ENCODE measurements at regions not wholly inside any gene's neighbourhood (a gene's known extent, or its start where the extent isn't known, plus 50 kb on each side); places are given as distances from the start of the nearest gene placed in this dataset.

DNA sequence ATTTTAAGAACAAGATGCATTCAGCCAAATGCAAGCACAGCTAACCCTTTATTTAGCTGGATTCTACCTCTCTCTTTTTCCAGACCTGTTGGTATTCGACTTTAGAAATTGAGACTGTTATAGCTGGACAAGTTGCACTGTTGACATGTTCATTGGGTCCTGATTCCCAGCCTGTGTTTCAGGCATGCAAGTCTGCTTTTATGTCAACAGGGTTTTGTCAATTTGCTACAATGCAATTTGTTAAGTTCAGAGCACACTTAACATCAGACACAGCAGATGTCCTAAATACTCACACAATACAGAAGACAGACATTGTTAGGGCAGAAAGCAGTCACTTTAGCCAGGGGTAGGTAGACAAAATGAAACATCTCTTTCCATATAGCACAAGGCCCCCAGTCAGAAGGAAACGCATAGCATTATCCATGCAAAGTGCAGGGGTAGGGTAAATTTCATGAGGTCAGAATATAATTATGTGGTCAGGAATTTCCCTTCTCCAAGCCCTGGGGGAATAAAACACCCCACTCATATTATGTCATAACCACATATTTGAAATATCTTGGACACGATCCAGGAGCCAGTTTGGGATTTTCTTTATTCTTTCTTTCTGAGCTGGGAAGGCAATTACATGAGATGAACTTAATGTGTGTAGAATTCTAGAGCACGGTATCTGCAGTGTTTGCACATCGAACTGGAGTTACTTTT, 504.1 kb downstream of the NTRK3 start:
- H3K36me3 ChIP-seq: no peaks in the 10 kb centered on the region
- no peaks in the 10 kb centered on the region for H3K9me3 ChIP-seq
- no peak overlapping the region for H3K27ac ChIP-seq
- no peak overlapping the region for H3K4me3 ChIP-seq
- peaks cover 0 to 18% (median 7%) of the 10 kb centered on the region in 3 donors for H3K4me1 ChIP-seq
- ATAC-seq: peak; percentile 62
- TF ChIP-seq POLR2A (IDR thresholded peaks at IDR 0.05): no peak
- TF ChIP-seq EP300 (IDR thresholded peaks at IDR 0.05): no peak
- TF ChIP-seq, protein P1, sequence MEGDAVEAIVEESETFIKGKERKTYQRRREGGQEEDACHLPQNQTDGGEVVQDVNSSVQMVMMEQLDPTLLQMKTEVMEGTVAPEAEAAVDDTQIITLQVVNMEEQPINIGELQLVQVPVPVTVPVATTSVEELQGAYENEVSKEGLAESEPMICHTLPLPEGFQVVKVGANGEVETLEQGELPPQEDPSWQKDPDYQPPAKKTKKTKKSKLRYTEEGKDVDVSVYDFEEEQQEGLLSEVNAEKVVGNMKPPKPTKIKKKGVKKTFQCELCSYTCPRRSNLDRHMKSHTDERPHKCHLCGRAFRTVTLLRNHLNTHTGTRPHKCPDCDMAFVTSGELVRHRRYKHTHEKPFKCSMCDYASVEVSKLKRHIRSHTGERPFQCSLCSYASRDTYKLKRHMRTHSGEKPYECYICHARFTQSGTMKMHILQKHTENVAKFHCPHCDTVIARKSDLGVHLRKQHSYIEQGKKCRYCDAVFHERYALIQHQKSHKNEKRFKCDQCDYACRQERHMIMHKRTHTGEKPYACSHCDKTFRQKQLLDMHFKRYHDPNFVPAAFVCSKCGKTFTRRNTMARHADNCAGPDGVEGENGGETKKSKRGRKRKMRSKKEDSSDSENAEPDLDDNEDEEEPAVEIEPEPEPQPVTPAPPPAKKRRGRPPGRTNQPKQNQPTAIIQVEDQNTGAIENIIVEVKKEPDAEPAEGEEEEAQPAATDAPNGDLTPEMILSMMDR (IDR thresholded peaks at IDR 0.05): no peak
- no peak for TF ChIP-seq POLR2AphosphoS5 (IDR thresholded peaks at IDR 0.05)
- no peaks in the 10 kb centered on the region for H3K27me3 ChIP-seq
- WGBS, 2 donors (ENCODE audit: low coverage in 1 of 2): 22 to 39% methylated on average over 4 to 5 of the region's 5 CpGs

DNA sequence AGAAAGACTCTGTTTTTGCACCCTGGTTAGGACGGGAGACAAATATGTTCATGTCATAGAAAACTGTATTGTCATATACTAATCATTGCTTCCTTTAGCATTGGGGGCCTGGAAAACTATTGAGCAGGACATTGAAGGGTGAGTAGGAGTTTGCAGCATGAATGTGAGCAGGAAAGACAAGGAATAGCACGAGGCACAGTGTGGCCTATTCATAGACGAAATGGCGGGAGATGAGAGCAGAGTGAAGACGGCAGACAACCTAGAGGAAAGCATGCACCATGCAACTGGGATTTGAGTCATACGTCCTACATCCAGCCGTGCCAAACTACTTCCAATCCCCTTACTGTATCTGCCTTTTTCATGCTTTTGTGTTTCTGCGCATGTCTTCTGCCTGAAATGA, 508.1 kb downstream of the NTRK3 start:
- ATAC-seq: no peak
- Histone ChIP-seq H3K9me3 (no peaks in the 10 kb centered on the region), H3K27ac (no peak overlapping the region), H3K4me3 (no peak overlapping the region), H3K36me3 (no peaks in the 10 kb centered on the region), H3K4me1 (peaks cover 0 to 18% (median 7%) of the 10 kb centered on the region in 3 donors), H3K27me3 (no peaks in the 10 kb centered on the region)
- TF ChIP-seq POLR2A (IDR thresholded peaks at IDR 0.05): no peak
- TF ChIP-seq POLR2AphosphoS5 (IDR thresholded peaks at IDR 0.05): no peak
- TF ChIP-seq EP300 (IDR thresholded peaks at IDR 0.05): no peak
- TF ChIP-seq, protein P1 (IDR thresholded peaks at IDR 0.05): no peak
- WGBS, 2 donors (ENCODE audit: low coverage in 1 of 2): 94% methylated on average over 8 of the region's 8 CpGs

DNA sequence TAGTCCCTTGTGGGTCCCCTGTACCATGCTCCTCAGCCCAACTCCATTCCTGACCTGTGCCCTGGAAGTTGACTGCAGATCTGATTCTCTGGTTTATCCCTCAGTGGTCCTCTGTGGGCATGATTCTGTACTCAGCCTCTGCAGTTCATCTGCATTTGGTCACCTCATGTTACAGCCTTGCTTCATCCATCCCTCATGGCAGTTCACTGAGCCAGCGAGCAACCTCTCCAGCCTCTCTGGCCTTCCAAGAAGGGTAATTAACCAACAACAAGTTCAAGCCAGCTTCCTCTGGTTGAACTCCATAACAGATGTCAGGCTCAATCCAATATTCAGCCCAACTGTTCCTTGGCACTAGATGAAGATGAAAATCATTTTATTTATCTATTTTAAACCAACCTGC, 509.5 kb downstream of the NTRK3 start:
- 70% methylated on average over 1 of the region's 1 CpG; no CpG with 5 or more reads in 1 of the 2 donors for whole genome bisulfite sequencing, 2 donors (ENCODE audit: low coverage in 1 of 2)
- no peak for ATAC-seq
- no peaks in the 10 kb centered on the region for H3K27me3 ChIP-seq

DNA sequence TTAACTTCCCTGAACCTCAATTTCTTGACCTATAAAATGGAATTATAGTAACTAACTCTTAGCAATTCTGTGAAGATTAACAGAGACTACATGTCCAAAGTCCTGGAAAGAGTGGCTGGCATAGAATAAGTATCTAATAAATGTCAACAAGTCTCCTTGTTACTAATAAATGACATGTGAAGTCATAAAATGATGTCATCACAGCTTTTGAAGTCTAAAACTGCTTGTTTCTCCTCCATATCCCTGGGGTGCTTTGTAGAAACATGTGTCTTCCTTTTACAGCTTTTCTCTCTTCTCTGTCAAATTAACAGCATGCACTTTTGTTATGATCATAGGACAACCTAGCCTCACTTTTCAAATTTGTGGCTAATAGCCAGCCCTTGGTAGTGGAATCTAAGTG, 510.2 kb downstream of the NTRK3 start:
- no peak for ATAC-seq
- H3K9me3 ChIP-seq: no peaks in the 10 kb centered on the region
- H3K4me1 ChIP-seq: peaks cover 0 to under 1% (median 0%) of the 10 kb centered on the region in 3 donors
- no peak overlapping the region for H3K4me3 ChIP-seq
- TF ChIP-seq EP300 (IDR thresholded peaks at IDR 0.05) (no peak), POLR2A (IDR thresholded peaks at IDR 0.05) (no peak), POLR2AphosphoS5 (IDR thresholded peaks at IDR 0.05) (no peak)
- TF ChIP-seq, protein P1 (IDR thresholded peaks at IDR 0.05): no peak
- no peaks in the 10 kb centered on the region for H3K36me3 ChIP-seq
- H3K27ac ChIP-seq: no peak overlapping the region
- no peaks in the 10 kb centered on the region for H3K27me3 ChIP-seq

More for the DNA sequence above, 509.5 kb downstream of the NTRK3 start:
- no peak overlapping the region for H3K4me3 ChIP-seq
- H3K4me1 ChIP-seq: peaks cover 0 to 8% (median 1%) of the 10 kb centered on the region in 3 donors
- TF ChIP-seq, protein P1 (IDR thresholded peaks at IDR 0.05): no peak
- TF ChIP-seq POLR2AphosphoS5 (IDR thresholded peaks at IDR 0.05) (no peak), EP300 (IDR thresholded peaks at IDR 0.05) (no peak), POLR2A (IDR thresholded peaks at IDR 0.05) (no peak)
- no peaks in the 10 kb centered on the region for H3K36me3 ChIP-seq
- no peak overlapping the region for H3K27ac ChIP-seq
- no peaks in the 10 kb centered on the region for H3K9me3 ChIP-seq

DNA sequence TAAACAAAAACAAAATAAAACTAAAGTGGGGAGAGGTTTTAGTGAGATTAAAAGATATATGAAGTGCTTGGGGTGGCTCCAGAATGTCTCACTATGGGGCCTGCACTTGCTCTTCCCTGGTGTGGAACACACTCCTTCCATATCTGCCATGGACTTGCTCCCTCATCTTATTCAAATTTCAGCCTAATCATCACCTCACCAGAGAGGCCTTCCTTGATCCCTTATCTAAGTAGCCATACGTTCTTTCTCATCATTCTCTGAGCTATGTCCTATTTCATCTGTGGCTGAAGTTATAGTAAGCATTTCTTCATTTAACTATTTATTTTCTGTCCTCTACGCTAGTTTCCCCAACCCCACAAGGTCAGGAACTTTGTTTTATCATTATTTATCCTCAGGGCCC, 511.7 kb downstream of the NTRK3 start:
- no peak for ATAC-seq
- Histone ChIP-seq H3K36me3 (no peaks in the 10 kb centered on the region), H3K27ac (no peak overlapping the region), H3K4me3 (no peak overlapping the region), H3K4me1 (no peaks in the 10 kb centered on the region), H3K27me3 (no peaks in the 10 kb centered on the region), H3K9me3 (no peaks in the 10 kb centered on the region)
- TF ChIP-seq POLR2A (IDR thresholded peaks at IDR 0.05) (no peak), EP300 (IDR thresholded peaks at IDR 0.05) (no peak), POLR2AphosphoS5 (IDR thresholded peaks at IDR 0.05) (no peak)
- TF ChIP-seq, protein P1 (IDR thresholded peaks at IDR 0.05): no peak
- WGBS, 2 donors (ENCODE audit: low coverage in 1 of 2): 69 to 85% methylated on average over 2 of the region's 2 CpGs
